B cell (primary cell): ENCODE measurements at regions not wholly inside any gene's neighbourhood (a gene's known extent, or its start where the extent isn't known, plus 50 kb on each side); places are given as distances from the start of the nearest gene placed in this dataset.

Experiments
- ATAC-seq: fragments of 200-7000 bp; cut with Tn5 transposase; one replicate; pipeline ENCODE4 v1.10.0; 2021; ENCODE audit warnings: low read depth, mild to moderate bottlenecking, moderate number of reproducible peaks, moderate library complexity
- CTCF ChIA-PET: fragments of 350-600 bp; sonication (Branson Sonifier 250); formaldehyde crosslinking; loops from one replicate; lab custom pipeline; 2021; ENCODE audit warnings: antibody characterized with exemption, inconsistent platforms; lab: Charles Lee
- POLR2A ChIA-PET: fragments of 350-600 bp; sonication (Branson Sonifier 250); formaldehyde crosslinking; loops from one replicate; lab custom pipeline; 2021; ENCODE audit warnings: antibody characterized with exemption; lab: Charles Lee
- DNase-seq: peaks from one replicate; pipeline ENCODE4 v3.0.0; 2013
- H2AFZ ChIP-seq: 2 replicates; pipeline ENCODE4 v1.6.1; 2012; ENCODE audit warnings: mild to moderate bottlenecking, low read depth, low read length; ENCODE audit not compliant: insufficient read depth, poor library complexity, severe bottlenecking
- H3K27ac ChIP-seq, 2 donors: 1 replicate in 1 of 2; 2 replicates in 1 of 2; pipeline ENCODE4 v1.5.1; 2012 to 2013; ENCODE audit warnings: low read length in 2 of 2, mild to moderate bottlenecking in 2 of 2, moderate library complexity in 1 of 2
- H3K27me3 ChIP-seq, 4 experiments: fragments of 200-600 bp in 1 of 4; sonication (generic) in 1 of 4; replicated peaks in 1 of 4; 1 replicate in 2 of 4; 2 replicates in 2 of 4; pipeline versions ENCODE4 v1.6.1 to v1.7.0; 2013 to 2016; ENCODE audit warnings: low read length in 3 of 4, mild to moderate bottlenecking in 2 of 4, mixed read lengths in 1 of 4, moderate library complexity in 1 of 4; ENCODE audit not compliant: insufficient read depth in 4 of 4, control insufficient read depth in 3 of 4; ENCODE audit errors: control extremely low read depth in 1 of 4
- H3K36me3 ChIP-seq, 2 experiments: replicated peaks in 1 of 2; 1 replicate in 1 of 2; 2 replicates in 1 of 2; pipeline versions ENCODE4 v1.6.1 to v1.7.1; 2013; ENCODE audit warnings: low read length in 1 of 2; ENCODE audit not compliant: insufficient read depth in 2 of 2, control insufficient read depth in 1 of 2; ENCODE audit errors: control extremely low read depth in 1 of 2, extremely low read depth in 1 of 2
- H3K4me1 ChIP-seq, 2 donors: fragments of 200-600 bp in 1 of 2; sonication (generic) in 1 of 2; 1 replicate in 1 of 2; 2 replicates in 1 of 2; pipeline versions ENCODE4 v1.5.1 to v1.6.1; 2013 to 2017; ENCODE audit warnings: low read length in 2 of 2; ENCODE audit not compliant: control insufficient read depth in 2 of 2, insufficient read depth in 2 of 2
- H3K4me2 ChIP-seq: replicated peaks from 2 replicates; pipeline ENCODE3; 2012; ENCODE audit warnings: mild to moderate bottlenecking, low read depth, low read length; ENCODE audit not compliant: poor library complexity, severe bottlenecking
- H3K4me3 ChIP-seq, 5 experiments: fragments of 200-600 bp in 1 of 5; sonication (generic) in 1 of 5; 1 replicate in 3 of 5; 2 replicates in 2 of 5; pipeline versions ENCODE4 v1.5.1 to v1.7.0; 2011 to 2016; ENCODE audit warnings: low read length in 4 of 5, mild to moderate bottlenecking in 4 of 5, low read depth in 2 of 5, control low read depth in 1 of 5, moderate library complexity in 1 of 5; ENCODE audit not compliant: insufficient read depth in 1 of 5; ENCODE audit errors: control extremely low read depth in 1 of 5, extremely low read depth in 1 of 5
- H3K79me2 ChIP-seq: fragments of 200-600 bp; sonication (generic); one replicate; pipeline ENCODE4 v1.6.0; 2016; ENCODE audit warnings: low read length; ENCODE audit not compliant: control insufficient read depth, insufficient read depth
- H3K9ac ChIP-seq: fragments of 200-600 bp; sonication (generic); 2 replicates; pipeline ENCODE4 v1.6.1; 2017; ENCODE audit warnings: mild to moderate bottlenecking, low read length, moderate library complexity
- H3K9me3 ChIP-seq, 3 donors: one replicate each; pipeline versions ENCODE4 v1.6.1 to v1.7.1; 2013; ENCODE audit warnings: low read length in 2 of 3; ENCODE audit not compliant: control insufficient read depth in 2 of 3, insufficient read depth in 1 of 3; ENCODE audit errors: control extremely low read depth in 1 of 3
- H4K20me1 ChIP-seq: 2 replicates; pipeline ENCODE4 v1.6.0; 2012; ENCODE audit warnings: mild to moderate bottlenecking, low read length; ENCODE audit not compliant: insufficient read depth, control insufficient read depth, poor library complexity, severe bottlenecking
- H3K27ac Mint-ChIP-seq: one replicate; pipeline ENCODE4 v1.8.0; 2021; ENCODE audit warnings: mixed read lengths
- H3K27me3 Mint-ChIP-seq: one replicate; pipeline ENCODE4 v1.8.0; 2021; ENCODE audit warnings: mixed read lengths
- H3K4me1 Mint-ChIP-seq: one replicate; pipeline ENCODE4 v1.8.0; 2021; ENCODE audit warnings: mixed read lengths
- H3K4me3 Mint-ChIP-seq: one replicate; pipeline ENCODE4 v1.8.0; 2021; ENCODE audit warnings: mixed read lengths
- H3K9me3 Mint-ChIP-seq: one replicate; pipeline ENCODE4 v1.8.0; 2022; ENCODE audit warnings: mixed read lengths; ENCODE audit not compliant: insufficient read depth
- EZH2 ChIP-seq: IDR thresholded peaks from 2 replicates; pipeline ENCODE4 v1.6.1; 2012; ENCODE audit warnings: borderline replicate concordance, low read depth, mild to moderate bottlenecking, moderate library complexity, low read length; ENCODE audit not compliant: insufficient read depth, poor library complexity, severe bottlenecking
- WGBS: methylation state at CpG from one replicate; pipeline ENCODE4 v1.1.5; 2013; ENCODE audit warnings: missing lambda C conversion rate; ENCODE audit not compliant: insufficient coverage; 5-methylcytosine and 5-hydroxymethylcytosine counted together
- intact Hi-C: fragments of 100-400 bp; cut with micrococcal nuclease; formaldehyde crosslinking; loops from one replicate; pipeline ENCODE4 v1.10.0; 2022
- TF ChIP-seq, protein P1 (sequence below): fragments of 200-600 bp; IDR thresholded peaks from one replicate; pipeline ENCODE4 v1.8.0; 2022; ENCODE audit warnings: antibody characterized with exemption, mild to moderate bottlenecking

DNA sequence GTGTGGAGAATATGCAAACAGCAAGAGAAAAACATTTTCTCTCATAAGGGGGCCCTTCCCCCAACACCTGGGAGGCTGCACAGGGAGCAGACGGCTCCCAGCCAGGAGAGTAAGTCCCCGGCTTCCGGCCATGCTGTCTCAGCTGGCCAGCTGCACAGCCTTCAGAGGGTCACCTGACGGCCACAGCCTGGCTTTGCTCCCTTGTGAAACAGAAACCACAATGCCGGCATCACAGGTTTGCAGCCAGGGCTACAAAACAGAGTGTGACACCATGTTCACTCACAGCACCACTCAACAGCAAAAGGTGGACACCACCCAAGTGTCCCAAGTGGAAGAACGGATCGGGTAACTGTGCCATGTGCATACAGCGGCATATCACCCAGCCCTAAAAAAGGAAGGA, 86.9 kb upstream of the GPC1 start:
- intact Hi-C loops, result no loop called here
- H3K27ac Mint-ChIP-seq, result no peak overlapping the region
- ChIA-PET CTCF (no interaction called here), POLR2A (no interaction called here)
- peaks cover 6% of the 10 kb centered on the region for H3K27me3 Mint-ChIP-seq
- Histone ChIP-seq H3K27me3 (no peaks in the 10 kb centered on the region), H3K36me3 (no peaks in the 10 kb centered on the region), H3K9me3 (peaks cover 0 to 6% (median 0%) of the 10 kb centered on the region in 3 donors), H3K4me1 (no peaks in the 10 kb centered on the region), H4K20me1 (no peaks in the 10 kb centered on the region), H3K4me2 (no peak overlapping the region), H3K9ac (no peak overlapping the region), H3K79me2 (no peaks in the 10 kb centered on the region), H2AFZ (no peak overlapping the region), H3K27ac (no peak overlapping the region), H3K4me3 (no peak overlapping the region)
- TF ChIP-seq, protein P1, sequence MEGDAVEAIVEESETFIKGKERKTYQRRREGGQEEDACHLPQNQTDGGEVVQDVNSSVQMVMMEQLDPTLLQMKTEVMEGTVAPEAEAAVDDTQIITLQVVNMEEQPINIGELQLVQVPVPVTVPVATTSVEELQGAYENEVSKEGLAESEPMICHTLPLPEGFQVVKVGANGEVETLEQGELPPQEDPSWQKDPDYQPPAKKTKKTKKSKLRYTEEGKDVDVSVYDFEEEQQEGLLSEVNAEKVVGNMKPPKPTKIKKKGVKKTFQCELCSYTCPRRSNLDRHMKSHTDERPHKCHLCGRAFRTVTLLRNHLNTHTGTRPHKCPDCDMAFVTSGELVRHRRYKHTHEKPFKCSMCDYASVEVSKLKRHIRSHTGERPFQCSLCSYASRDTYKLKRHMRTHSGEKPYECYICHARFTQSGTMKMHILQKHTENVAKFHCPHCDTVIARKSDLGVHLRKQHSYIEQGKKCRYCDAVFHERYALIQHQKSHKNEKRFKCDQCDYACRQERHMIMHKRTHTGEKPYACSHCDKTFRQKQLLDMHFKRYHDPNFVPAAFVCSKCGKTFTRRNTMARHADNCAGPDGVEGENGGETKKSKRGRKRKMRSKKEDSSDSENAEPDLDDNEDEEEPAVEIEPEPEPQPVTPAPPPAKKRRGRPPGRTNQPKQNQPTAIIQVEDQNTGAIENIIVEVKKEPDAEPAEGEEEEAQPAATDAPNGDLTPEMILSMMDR, result no peak
- no peak for TF ChIP-seq EZH2
- 81% methylated on average over 8 of the region's 8 CpGs for WGBS
- no peaks in the 10 kb centered on the region for H3K9me3 Mint-ChIP-seq
- DNase-seq, result no peak
- H3K4me3 Mint-ChIP-seq, result no peak overlapping the region
- ATAC-seq, result no peak
- no peaks in the 10 kb centered on the region for H3K4me1 Mint-ChIP-seq

DNA sequence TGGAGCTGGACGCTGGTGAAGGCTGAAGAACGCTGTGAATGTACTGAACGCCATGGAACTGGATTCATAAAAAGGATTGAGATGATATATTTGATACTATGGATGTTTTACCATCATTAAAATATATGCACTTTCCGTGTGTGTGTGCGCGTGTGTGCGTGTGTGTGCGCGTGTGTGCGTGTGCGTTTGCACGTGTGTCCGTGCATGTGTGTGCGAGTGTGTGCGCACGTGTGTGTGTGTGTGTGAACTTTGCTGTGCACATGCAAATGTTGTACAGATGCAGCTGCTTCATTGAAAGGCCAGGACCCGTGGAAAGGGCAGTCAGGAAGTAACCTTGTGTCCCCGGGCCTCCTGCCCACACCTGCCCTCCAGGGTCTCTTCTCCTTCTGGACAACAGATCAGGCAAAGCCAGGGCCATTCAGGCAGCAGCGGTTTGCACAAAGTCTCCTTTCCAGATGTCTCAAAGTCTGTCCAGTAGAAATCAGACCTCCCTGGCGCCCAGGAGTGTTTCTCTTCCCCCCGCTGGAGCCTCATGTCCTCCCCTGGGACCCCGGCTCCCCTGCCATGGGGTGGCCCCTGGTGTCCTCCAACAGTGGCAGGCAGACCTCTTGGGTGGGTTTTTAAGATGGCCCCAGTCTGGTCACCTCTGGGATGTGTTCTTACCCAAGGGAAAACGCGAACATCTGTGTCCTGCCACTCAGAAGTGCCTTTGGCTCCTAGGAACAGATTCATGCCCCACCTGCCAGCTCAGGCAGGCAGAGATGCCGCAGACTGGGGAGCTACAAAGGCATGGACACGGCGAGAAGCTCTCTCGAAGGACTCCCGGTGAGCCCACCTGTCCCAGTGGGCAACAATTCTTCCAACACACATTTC, 86.1 kb upstream of the GPC1 start:
- H3K79me2 ChIP-seq, result no peaks in the 10 kb centered on the region
- Mint-ChIP-seq H3K4me3 (no peak overlapping the region), H3K9me3 (no peaks in the 10 kb centered on the region), H3K27ac (no peak overlapping the region), H3K27me3 (peaks cover 6% of the 10 kb centered on the region), H3K4me1 (no peaks in the 10 kb centered on the region)
- ChIA-PET CTCF (no interaction called here), POLR2A (no interaction called here)
- no peaks in the 10 kb centered on the region for H4K20me1 ChIP-seq
- no peak overlapping the region for H2AFZ ChIP-seq
- H3K27me3 ChIP-seq, result no peaks in the 10 kb centered on the region
- no peak overlapping the region for H3K4me2 ChIP-seq
- H3K27ac ChIP-seq, result no peak overlapping the region
- DNase-seq (no peak), ATAC-seq (no peak)
- peaks cover 0 to 6% (median 0%) of the 10 kb centered on the region in 3 donors for H3K9me3 ChIP-seq
- TF ChIP-seq, protein P1, result no peak
- TF ChIP-seq EZH2, result no peak
- H3K4me3 ChIP-seq, result no peak overlapping the region
- no peaks in the 10 kb centered on the region for H3K36me3 ChIP-seq
- intact Hi-C loops, result no loop called here
- no peaks in the 10 kb centered on the region for H3K4me1 ChIP-seq
- 84% methylated on average over 21 of the region's 29 CpGs for WGBS
- H3K9ac ChIP-seq, result no peak overlapping the region
